GM12891 (cell line): ENCODE measurements at regions not wholly inside any gene's neighbourhood (a gene's known extent, or its start where the extent isn't known, plus 50 kb on each side); places are given as distances from the start of the nearest gene placed in this dataset.

Source experiments
- POLR2A ChIP-seq: IDR thresholded peaks from 2 replicates; pipeline ENCODE4 v1.6.1; 2011; ENCODE audit warnings: low read depth, low read length, control low read depth
- POLR2AphosphoS5 ChIP-seq: IDR thresholded peaks from 2 replicates; pipeline ENCODE4 v1.6.1; 2011; ENCODE audit warnings: low read depth, low read length, control low read depth
- TAF1 ChIP-seq: IDR thresholded peaks from 2 replicates; pipeline ENCODE4 v1.6.1; 2011; ENCODE audit warnings: low read depth, low read length, control low read depth

GRCh38 chr5:124179819-124180218, 566.6 kb downstream of the ZNF608 start:
- no peak for TF ChIP-seq POLR2AphosphoS5
- no peak for TF ChIP-seq POLR2A
- no peak for TF ChIP-seq TAF1
